MCF 10A (cell line): ENCODE measurements at regions not wholly inside any gene's neighbourhood (a gene's known extent, or its start where the extent isn't known, plus 50 kb on each side); places are given as distances from the start of the nearest gene placed in this dataset.

Experiments
- BruUV-seq: library from RNA; stranded (reverse); fragments of 400-500 nt; replicated peaks from 2 replicates; lab custom pipeline; 2021; lab: Mats Ljungman, UMichigan
- CTCF ChIA-PET: fragments of 300-600 bp; sonication (Branson Sonifier 250); formaldehyde crosslinking; extraction: SDS; loops from one replicate; lab custom pipeline; 2021; ENCODE audit warnings: antibody characterized with exemption, inconsistent platforms; lab: Yijun Ruan, JAX
- POLR2A ChIA-PET: fragments of 300-600, 350-650 bp; sonication (Branson Sonifier 250); formaldehyde crosslinking; extraction: SDS; loops from one replicate; lab custom pipeline; 2020; ENCODE audit warnings: antibody characterized with exemption, inconsistent platforms; lab: Yijun Ruan, JAX
- DNase-seq: peaks from one replicate; pipeline ENCODE4 v3.0.0-alpha.2; 2018; ENCODE audit not compliant: unreplicated experiment
- H3K27ac Mint-ChIP-seq: one replicate; pipeline ENCODE4 v1.8.0; 2022; ENCODE audit warnings: mild to moderate bottlenecking, low read depth, mixed read lengths; ENCODE audit not compliant: unreplicated experiment
- H3K27me3 Mint-ChIP-seq: one replicate; pipeline ENCODE4 v1.8.0; 2022; ENCODE audit warnings: mixed read lengths; ENCODE audit not compliant: insufficient read depth, unreplicated experiment
- H3K36me3 Mint-ChIP-seq: one replicate; pipeline ENCODE4 v1.8.0; 2022; ENCODE audit warnings: mild to moderate bottlenecking, moderate library complexity, mixed read lengths; ENCODE audit not compliant: insufficient read depth, unreplicated experiment
- H3K4me1 Mint-ChIP-seq: one replicate; pipeline ENCODE4 v1.8.0; 2022; ENCODE audit warnings: mixed read lengths; ENCODE audit not compliant: insufficient read depth, unreplicated experiment
- H3K4me3 Mint-ChIP-seq: one replicate; pipeline ENCODE4 v1.8.0; 2022; ENCODE audit warnings: mild to moderate bottlenecking, moderate library complexity, mixed read lengths; ENCODE audit not compliant: unreplicated experiment
- H3K9me3 Mint-ChIP-seq: one replicate; pipeline ENCODE4 v1.8.0; 2022; ENCODE audit warnings: mixed read lengths; ENCODE audit not compliant: unreplicated experiment
- CTCF ChIP-seq: fragments of 200-600 bp; IDR thresholded peaks from one replicate; pipeline ENCODE4 v1.8.0; 2022; ENCODE audit warnings: antibody characterized with exemption, mild to moderate bottlenecking; ENCODE audit not compliant: unreplicated experiment
- intact Hi-C: fragments of 100-400 bp; cut with micrococcal nuclease; formaldehyde crosslinking; loops from 2 replicates; pipeline ENCODE4 v1.14.1; 2022

GRCh38 chr15:46894644-46895043 lies 822.7 kb upstream of the SEMA6D start:
- DNase-seq: no peak
- no peaks in the 10 kb centered on the region for H3K36me3 Mint-ChIP-seq
- H3K4me3 Mint-ChIP-seq: no peak overlapping the region
- intact Hi-C loops: no loop called here
- no peak for TF ChIP-seq CTCF
- no peaks in the 10 kb centered on the region for H3K4me1 Mint-ChIP-seq
- no TSS peak for BruUV-seq
- no peaks in the 10 kb centered on the region for H3K27me3 Mint-ChIP-seq
- ChIA-PET CTCF (no interaction called here), POLR2A (interaction anchor here (0.5 to 0.6 kb wide), 2 partner anchors 44 to 236 kb away, joined by 3 to 4 read pairs; no protein-coding TSS in a partner anchor)
- no peak overlapping the region for H3K27ac Mint-ChIP-seq
- H3K9me3 Mint-ChIP-seq: peaks cover 8% of the 10 kb centered on the region

- TF ChIP-seq CTCF: no peak
- intact Hi-C loops: no loop called here
- ChIA-PET CTCF (no interaction called here), POLR2A (no interaction called here)
- no TSS peak for BruUV-seq
- no peaks in the 10 kb centered on the region for H3K36me3 Mint-ChIP-seq
- H3K27me3 Mint-ChIP-seq: no peaks in the 10 kb centered on the region
- no peak overlapping the region for H3K4me3 Mint-ChIP-seq
- DNase-seq: no peak
- peaks cover 5% of the 10 kb centered on the region for H3K4me1 Mint-ChIP-seq
- peaks cover 8% of the 10 kb centered on the region for H3K9me3 Mint-ChIP-seq
- H3K27ac Mint-ChIP-seq: no peak overlapping the region
These were observed 820.0 kb upstream of the SEMA6D start for GRCh38 chr15:46897266-46897665.

- intact Hi-C loops: no loop called here
- BruUV-seq: no TSS peak
These were observed 816.3 kb upstream of the SEMA6D start for GRCh38 chr15:46901001-46901400.

GRCh38 chr15:46917721-46918252 lies 799.5 kb upstream of the SEMA6D start:
- Mint-ChIP-seq H3K4me1 (no peaks in the 10 kb centered on the region), H3K27ac (no peak overlapping the region), H3K36me3 (no peaks in the 10 kb centered on the region), H3K27me3 (no peaks in the 10 kb centered on the region), H3K9me3 (no peaks in the 10 kb centered on the region), H3K4me3 (no peak overlapping the region)
- intact Hi-C loops: no loop called here
- POLR2A ChIA-PET: interaction anchor here (0.7 kb wide), 1 partner anchor 937 kb away, joined by 3 read pairs; no protein-coding TSS in a partner anchor
- DNase-seq: no peak
- CTCF ChIA-PET: interaction anchor here (0.6 to 1.6 kb wide), 3 partner anchors 29 to 606 kb away, joined by 3 to 9 read pairs (median 3); no protein-coding TSS in a partner anchor
- no peak for TF ChIP-seq CTCF
- no TSS peak for BruUV-seq

More at GRCh38 chr15:46901001-46901400, 816.3 kb upstream of the SEMA6D start:
- Mint-ChIP-seq H3K4me3 (no peak overlapping the region), H3K9me3 (no peaks in the 10 kb centered on the region), H3K27me3 (no peaks in the 10 kb centered on the region), H3K27ac (no peak overlapping the region), H3K36me3 (no peaks in the 10 kb centered on the region), H3K4me1 (peaks cover 5% of the 10 kb centered on the region)
- ChIA-PET CTCF (interaction anchor here (0.5 to 1.2 kb wide), 2 partner anchors 14 to 28 kb away, joined by 3 to 4 read pairs; no protein-coding TSS in a partner anchor), POLR2A (no interaction called here)
- no peak for TF ChIP-seq CTCF
- DNase-seq: no peak
